Spleen (tissue), 11 donors: ENCODE measurements at regions not wholly inside any gene's neighbourhood (a gene's known extent, or its start where the extent isn't known, plus 50 kb on each side); places are given as distances from the start of the nearest gene placed in this dataset.

ENCODE experiments used
- DNase-seq: peaks from one replicate; pipeline ENCODE4 v3.0.0-alpha.2; 2020
- H3K27ac ChIP-seq, 8 donors: fragments of 200-600 bp; sonication (generic) in 7 of 8; 1 replicate in 4 of 8; 2 replicates in 4 of 8; pipeline versions ENCODE4 v1.5.0 to v1.8.0; 2016 to 2021; ENCODE audit warnings: inconsistent platforms in 4 of 8, mild to moderate bottlenecking in 4 of 8, moderate library complexity in 1 of 8
- H3K27me3 ChIP-seq, 7 donors: fragments of 200-600 bp; sonication (generic) in 6 of 7; replicated peaks in 1 of 7; 1 replicate in 4 of 7; 2 replicates in 3 of 7; pipeline versions ENCODE4 v1.5.0 to v1.8.0; 2016 to 2021; ENCODE audit warnings: inconsistent platforms in 3 of 7, mild to moderate bottlenecking in 1 of 7
- H3K36me3 ChIP-seq, 6 donors: fragments of 200-600 bp; sonication (generic) in 5 of 6; 1 replicate in 4 of 6; 2 replicates in 2 of 6; pipeline versions ENCODE4 v1.5.0 to v1.8.0; 2016 to 2021; ENCODE audit warnings: inconsistent platforms in 2 of 6
- H3K4me1 ChIP-seq, 6 donors: fragments of 200-600 bp; sonication (generic) in 5 of 6; 1 replicate in 3 of 6; 2 replicates in 3 of 6; pipeline versions ENCODE4 v1.5.0 to v1.8.0; 2016 to 2021; ENCODE audit warnings: inconsistent platforms in 3 of 6
- H3K4me3 ChIP-seq, 8 donors: fragments of 200-600 bp; sonication (generic) in 7 of 8; 1 replicate in 4 of 8; 2 replicates in 4 of 8; pipeline versions ENCODE4 v1.5.0 to v1.8.0; 2016 to 2021; ENCODE audit warnings: inconsistent platforms in 4 of 8, mild to moderate bottlenecking in 4 of 8, moderate library complexity in 2 of 8
- H3K9me3 ChIP-seq, 8 donors: fragments of 200-600 bp; sonication (generic) in 7 of 8; 1 replicate in 4 of 8; 2 replicates in 4 of 8; pipeline versions ENCODE4 v1.5.0 to v1.8.0; 2016 to 2021; ENCODE audit warnings: inconsistent platforms in 4 of 8
- CTCF ChIP-seq, 11 experiments: fragments of 200-600 bp in 7 of 11; fragments of 450-650 bp in 4 of 11; sonication (generic) in 4 of 11; IDR thresholded peaks in 8 of 11; conservative IDR thresholded peaks in 3 of 11; 1 replicate in 7 of 11; 2 replicates in 4 of 11; pipeline versions ENCODE4 v1.4.0 to v1.8.0; 2016 to 2021; ENCODE audit warnings: antibody characterized with exemption in 11 of 11, inconsistent platforms in 4 of 11, mild to moderate bottlenecking in 1 of 11
- POLR2A ChIP-seq, 3 donors: fragments of 450-650 bp; IDR thresholded peaks; one replicate each; pipeline ENCODE4 v1.5.1; 2017; ENCODE audit warnings: antibody characterized with exemption in 3 of 3, mild to moderate bottlenecking in 1 of 3
- POLR2AphosphoS5 ChIP-seq, 3 donors: sonication (generic); formaldehyde crosslinking; IDR thresholded peaks; one replicate each; pipeline ENCODE4 v1.5.1; 2017; ENCODE audit warnings: antibody characterized with exemption in 3 of 3
- WGBS, 5 donors: extraction: QIAGEN DNeasy Blood & Tissue Kit in 3 of 5; methylation state at CpG; one replicate each; pipeline versions ENCODE4 v1.1.5 to v1.1.7; 2013 to 2018; 5-methylcytosine and 5-hydroxymethylcytosine counted together
- intact Hi-C: fragments of 100-400 bp; cut with DNase I; formaldehyde crosslinking; loops from one replicate; pipeline ENCODE4 v1.15.0; 2023; ENCODE audit warnings: low total_unique reads
- donor health status: healthy with polysubstance abuse.
- donor health status: DM: no; HTN: no; CAD: no; lungs with moderate emphysema.
- donor health status: DM: no; HTN: no; CAD: no.
- donor health status: Bipolar disorder and iron deficiency.
- donor health status: healthy.
- donor health status: DM: no; HTN: no; CAD: no.
- donor health status: DM: yes; HTN: yes; CAD: no.

GRCh38 chr13:30072818-30073186 is 222.4 kb upstream of the UBL3 start:
- H3K27me3 ChIP-seq, result no peaks in the 10 kb centered on the region
- H3K9me3 ChIP-seq, result no peaks in the 10 kb centered on the region
- intact Hi-C loops, result no loop called here
- no peak for DNase-seq
- WGBS, 5 donors, result 81 to 92% (median 83%) methylated on average over 2 of the region's 2 CpGs
- no peaks in the 10 kb centered on the region for H3K36me3 ChIP-seq
- H3K4me1 ChIP-seq, result no peaks in the 10 kb centered on the region
- H3K4me3 ChIP-seq, result no peak overlapping the region
- TF ChIP-seq POLR2A (IDR thresholded peaks at IDR 0.05) (no peak), POLR2AphosphoS5 (IDR thresholded peaks at IDR 0.05) (no peak), CTCF (IDR thresholded peaks at IDR 0.05 in 8 of 11, conservative IDR thresholded peaks at IDR 0.05 in 3 of 11) (no peak)
- no peak overlapping the region for H3K27ac ChIP-seq

- Histone ChIP-seq H3K27me3 (no peaks in the 10 kb centered on the region), H3K27ac (no peak overlapping the region), H3K9me3 (no peaks in the 10 kb centered on the region), H3K4me1 (no peaks in the 10 kb centered on the region), H3K36me3 (no peaks in the 10 kb centered on the region), H3K4me3 (no peak overlapping the region)
- TF ChIP-seq POLR2AphosphoS5 (IDR thresholded peaks at IDR 0.05), result no peak
- no peak for TF ChIP-seq CTCF (IDR thresholded peaks at IDR 0.05 in 8 of 11, conservative IDR thresholded peaks at IDR 0.05 in 3 of 11)
- TF ChIP-seq POLR2A (IDR thresholded peaks at IDR 0.05), result no peak
- intact Hi-C loops, result no loop called here
- 82 to 95% (median 86%) methylated on average over 10 of the region's 10 CpGs for WGBS, 5 donors
- no peak for DNase-seq
Observed at GRCh38 chr13:30071969-30072817, 221.8 kb upstream of the UBL3 start.

- H3K4me3 ChIP-seq, result no peak overlapping the region
- intact Hi-C loops, result no loop called here
- H3K27ac ChIP-seq, result no peak overlapping the region
- no peak for DNase-seq
- no peaks in the 10 kb centered on the region for H3K4me1 ChIP-seq
- no peaks in the 10 kb centered on the region for H3K27me3 ChIP-seq
- no peaks in the 10 kb centered on the region for H3K9me3 ChIP-seq
- TF ChIP-seq CTCF (IDR thresholded peaks at IDR 0.05 in 8 of 11, conservative IDR thresholded peaks at IDR 0.05 in 3 of 11) (no peak), POLR2A (IDR thresholded peaks at IDR 0.05) (no peak), POLR2AphosphoS5 (IDR thresholded peaks at IDR 0.05) (no peak)
- WGBS, 5 donors, result 83 to 96% (median 95%) methylated on average over 4 of the region's 4 CpGs
- H3K36me3 ChIP-seq, result no peaks in the 10 kb centered on the region
Observed at GRCh38 chr13:30065181-30065580, 214.8 kb upstream of the UBL3 start.

- TF ChIP-seq POLR2AphosphoS5 (IDR thresholded peaks at IDR 0.05), result no peak
- TF ChIP-seq CTCF (IDR thresholded peaks at IDR 0.05 in 8 of 11, conservative IDR thresholded peaks at IDR 0.05 in 3 of 11), result no peak
- no peak for TF ChIP-seq POLR2A (IDR thresholded peaks at IDR 0.05)
- Histone ChIP-seq H3K27ac (no peak overlapping the region), H3K4me3 (no peak overlapping the region), H3K9me3 (peaks cover 0 to 9% (median 4%) of the 10 kb centered on the region in 8 donors), H3K27me3 (no peaks in the 10 kb centered on the region), H3K36me3 (no peaks in the 10 kb centered on the region), H3K4me1 (no peaks in the 10 kb centered on the region)
- no peak for DNase-seq
- intact Hi-C loops, result no loop called here
- WGBS, 5 donors, result 83 to 92% (median 86%) methylated on average over 3 of the region's 3 CpGs
Observed at GRCh38 chr13:30063892-30064291, 213.5 kb upstream of the UBL3 start.
